ENCODE measurements at regions not wholly inside any gene's neighbourhood (a gene's known extent, or its start where the extent isn't known, plus 50 kb on each side); places are given as distances from the start of the nearest gene placed in this dataset.
"Not testable (repeated sequence)": the region's sequence is repeated elsewhere in the genome, so short reads cannot be mapped to it uniquely, and the experiment has no call there.

DNA sequence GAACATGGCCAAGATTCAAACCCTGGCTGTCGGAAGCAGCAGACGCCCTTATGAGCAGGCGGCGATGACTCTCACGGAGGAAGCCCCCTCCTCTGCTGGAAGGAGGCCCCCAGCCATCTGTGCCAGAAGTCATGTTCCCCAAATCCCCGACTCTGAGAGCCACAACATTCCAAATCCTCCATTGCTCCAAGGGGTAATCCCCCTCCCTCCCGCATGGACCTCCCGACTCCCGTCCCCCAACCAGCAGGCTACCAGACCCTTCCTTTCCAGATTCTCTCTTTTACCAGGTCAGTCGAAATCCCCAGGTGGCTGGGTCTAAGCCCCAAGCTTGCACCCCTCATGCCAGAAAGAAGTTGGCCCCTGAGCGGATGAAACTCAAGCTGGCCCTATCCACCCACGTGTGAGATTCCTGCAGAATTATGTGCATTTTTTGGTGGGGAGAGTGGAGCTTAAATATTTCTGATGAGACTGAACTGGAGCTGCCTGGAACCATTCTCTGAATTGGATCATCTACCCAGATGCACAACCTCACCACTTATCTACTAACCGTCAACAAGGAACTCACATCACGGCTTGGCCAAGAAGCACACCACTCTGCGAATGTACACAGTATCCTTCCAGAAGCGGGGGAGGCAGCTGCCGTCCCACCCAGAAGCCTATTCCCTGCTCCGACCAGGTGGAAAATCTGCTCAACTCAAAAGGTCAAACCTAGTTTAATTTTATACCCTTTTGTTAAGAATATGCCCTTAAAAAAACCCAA, 283.5 kb downstream of the C16orf95 start:
- DNase-seq (ENCODE audit: low read depth), result no peak

DNA sequence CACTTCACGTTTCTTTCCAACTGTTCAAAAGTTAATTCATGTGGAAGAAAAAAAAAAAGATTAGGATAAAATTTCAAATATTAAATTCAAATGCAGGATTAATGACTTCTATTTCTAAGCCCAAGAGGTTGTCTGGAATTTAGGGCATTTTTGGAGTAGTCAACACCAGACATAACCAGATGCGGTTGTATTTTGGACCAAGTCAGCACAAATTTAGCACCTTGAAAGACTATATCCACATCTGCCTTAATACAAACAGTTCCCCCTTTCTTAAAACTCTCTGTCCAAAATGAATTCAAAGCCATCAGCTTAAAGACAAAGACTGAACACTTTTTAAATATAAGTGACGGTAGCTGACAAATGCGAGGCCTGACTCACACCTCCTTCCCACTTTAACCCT, 282.9 kb downstream of the C16orf95 start:
- DNase-seq (ENCODE audit: low read depth), result no peak

DNA sequence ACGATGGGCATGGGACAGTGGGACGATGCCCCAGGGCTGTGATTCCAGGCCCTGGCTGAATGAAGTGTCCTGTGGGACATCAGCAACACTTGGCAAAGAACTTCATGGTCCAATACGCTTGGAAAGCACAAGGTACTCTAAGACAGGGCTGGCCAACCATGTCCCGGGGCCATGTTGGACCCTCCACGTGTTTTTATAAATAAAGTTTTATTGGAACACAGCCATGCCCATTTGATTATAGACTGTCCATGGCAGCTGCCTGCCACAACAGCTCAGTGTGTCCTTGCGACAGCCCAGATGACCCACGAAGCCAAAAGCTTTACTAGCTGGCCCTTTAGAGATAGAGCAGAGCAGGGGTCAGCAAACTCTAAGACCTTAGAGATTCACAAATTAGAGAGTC, 282.1 kb downstream of the C16orf95 start:
- no peak for DNase-seq (ENCODE audit: low read depth)

DNA sequence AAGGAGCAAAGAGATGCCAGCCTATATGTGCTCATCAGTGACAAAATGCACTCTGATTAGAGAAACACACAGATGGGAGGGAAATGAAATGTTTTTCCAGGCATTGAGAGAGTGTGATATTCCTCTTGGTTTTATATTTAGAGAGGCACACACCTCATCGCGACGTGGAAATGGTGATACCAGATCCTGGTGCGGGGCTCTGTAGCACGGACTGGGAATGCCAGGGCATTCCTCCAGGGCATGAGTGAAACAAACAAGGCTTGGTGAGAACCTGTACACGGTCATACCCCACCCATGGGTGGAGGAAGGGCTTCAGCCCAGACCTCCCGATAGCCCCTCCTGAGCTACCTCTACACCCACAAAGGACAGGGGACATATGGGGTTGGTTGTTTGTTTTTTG, 280.2 kb downstream of the C16orf95 start:
- no peak for DNase-seq (ENCODE audit: low read depth)

DNA sequence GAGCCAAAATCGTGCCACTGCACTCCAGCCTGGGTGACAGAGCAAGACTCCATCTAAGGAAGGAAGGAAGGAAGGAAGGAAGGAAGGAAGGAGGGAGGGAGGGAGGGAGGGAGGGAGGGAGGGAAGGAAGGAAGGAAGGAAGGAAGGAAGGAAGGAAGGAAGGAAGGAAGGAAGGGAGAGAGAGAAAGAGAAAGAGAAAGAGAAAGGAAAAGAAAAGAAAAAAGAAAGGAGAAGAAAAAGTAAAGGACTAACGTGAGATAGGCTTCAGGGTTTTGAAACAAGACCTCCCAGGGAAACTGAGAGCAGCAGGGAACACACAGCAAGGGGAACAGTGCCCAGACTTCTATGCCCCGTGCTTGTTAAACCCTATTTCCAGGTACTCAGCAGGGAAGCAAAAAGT, 278.7 kb downstream of the C16orf95 start:
- DNase-seq (ENCODE audit: low read depth), result not testable (repeated sequence)

DNA sequence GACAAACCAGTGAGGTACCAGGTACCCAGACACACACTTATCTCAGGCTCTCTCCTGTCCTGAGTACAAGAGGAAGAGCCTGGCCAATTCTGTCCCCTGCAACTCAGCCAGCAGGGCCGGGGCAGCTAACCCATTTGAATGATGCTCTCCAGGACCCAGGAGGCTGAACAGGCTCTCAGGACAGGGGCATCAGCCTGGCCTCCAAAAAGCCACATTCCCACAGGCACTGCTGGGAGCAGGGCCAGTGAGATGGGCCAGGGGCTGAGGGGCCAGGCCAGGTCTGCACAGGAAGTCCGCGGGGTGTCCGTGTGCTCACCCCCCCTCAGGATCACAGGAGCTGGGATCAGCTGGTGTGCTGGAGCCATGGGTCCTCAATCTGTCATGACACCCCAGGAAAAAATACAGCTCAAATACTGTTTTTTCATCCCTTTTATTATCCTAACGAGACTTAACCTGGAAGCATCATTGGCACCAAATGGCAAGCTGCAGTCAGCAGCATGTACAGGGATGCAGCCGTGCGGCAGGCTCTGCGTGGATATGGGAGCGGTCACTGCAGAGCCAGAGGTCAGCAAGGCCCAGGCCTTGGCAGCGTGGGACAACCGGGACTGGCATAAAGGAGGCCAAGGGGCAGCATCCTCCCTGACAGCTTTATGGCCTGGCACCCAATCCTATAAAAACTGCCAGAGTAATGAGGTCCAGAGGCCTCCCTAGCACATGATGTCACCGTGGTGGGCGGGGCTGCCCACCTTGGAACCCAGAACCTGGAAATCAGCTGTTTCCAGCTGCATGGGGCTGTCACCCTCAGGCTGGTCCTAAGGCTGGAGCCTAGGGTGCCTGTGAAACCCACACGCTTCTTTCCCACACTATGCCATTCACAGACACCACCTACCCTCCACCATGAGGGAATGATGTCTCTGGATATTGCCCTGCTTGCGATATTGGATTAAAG, 276.7 kb downstream of the C16orf95 start:
- no peak for DNase-seq (ENCODE audit: low read depth)

DNA sequence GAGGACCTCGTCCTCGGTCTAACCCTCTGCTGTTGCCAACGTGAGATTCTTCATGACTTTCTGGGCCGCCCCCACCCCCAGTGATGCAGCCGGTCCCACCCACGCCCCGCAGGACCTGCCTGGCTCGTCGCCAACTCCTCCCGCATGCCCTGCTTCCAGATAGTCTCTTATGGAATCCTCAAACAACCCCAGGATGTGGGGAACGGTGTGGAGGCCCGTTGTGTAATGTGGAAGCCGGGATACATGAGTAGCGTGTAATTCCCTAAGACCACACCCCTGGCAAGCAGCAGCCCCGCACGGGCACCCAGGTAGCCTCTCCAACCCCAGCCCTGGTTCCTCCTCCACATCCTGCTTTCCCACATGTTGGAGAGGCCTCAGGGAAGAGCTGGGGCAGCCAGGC, 275.9 kb downstream of the C16orf95 start:
- DNase-seq (ENCODE audit: low read depth), result no peak

DNA sequence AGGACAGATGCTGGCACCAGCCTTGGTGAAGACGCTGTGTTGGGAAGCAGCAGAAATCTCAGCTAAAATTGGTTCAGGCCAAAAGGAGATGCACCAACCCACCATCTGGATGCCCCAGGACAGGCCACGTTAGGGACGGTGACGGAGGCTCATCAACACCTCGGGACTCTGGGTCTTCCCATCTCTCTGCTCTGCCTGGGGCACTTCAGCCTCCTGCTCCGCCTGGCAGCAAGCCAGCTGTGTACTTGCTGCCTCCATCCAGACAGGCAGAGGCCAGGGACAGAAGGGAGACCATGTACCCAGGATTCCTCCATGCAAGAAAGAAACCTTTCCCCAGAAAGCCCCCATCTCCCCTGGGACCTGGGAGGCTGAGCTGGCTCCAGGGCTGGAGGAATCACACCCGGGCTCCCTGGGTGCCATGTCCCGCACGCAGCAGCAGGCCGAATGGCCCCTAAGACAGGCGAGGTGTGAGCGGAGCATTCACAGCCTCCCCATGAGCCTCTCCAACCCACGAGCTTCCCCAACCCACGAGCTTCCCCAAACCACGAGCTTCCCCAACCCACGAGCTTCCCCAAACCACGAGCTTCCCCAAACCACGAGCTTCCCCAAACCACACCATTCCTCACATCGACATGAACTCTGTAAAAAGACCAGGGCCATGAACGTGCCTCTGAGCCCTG, 274.5 kb downstream of the C16orf95 start:
- no peak for DNase-seq (ENCODE audit: low read depth)

DNA sequence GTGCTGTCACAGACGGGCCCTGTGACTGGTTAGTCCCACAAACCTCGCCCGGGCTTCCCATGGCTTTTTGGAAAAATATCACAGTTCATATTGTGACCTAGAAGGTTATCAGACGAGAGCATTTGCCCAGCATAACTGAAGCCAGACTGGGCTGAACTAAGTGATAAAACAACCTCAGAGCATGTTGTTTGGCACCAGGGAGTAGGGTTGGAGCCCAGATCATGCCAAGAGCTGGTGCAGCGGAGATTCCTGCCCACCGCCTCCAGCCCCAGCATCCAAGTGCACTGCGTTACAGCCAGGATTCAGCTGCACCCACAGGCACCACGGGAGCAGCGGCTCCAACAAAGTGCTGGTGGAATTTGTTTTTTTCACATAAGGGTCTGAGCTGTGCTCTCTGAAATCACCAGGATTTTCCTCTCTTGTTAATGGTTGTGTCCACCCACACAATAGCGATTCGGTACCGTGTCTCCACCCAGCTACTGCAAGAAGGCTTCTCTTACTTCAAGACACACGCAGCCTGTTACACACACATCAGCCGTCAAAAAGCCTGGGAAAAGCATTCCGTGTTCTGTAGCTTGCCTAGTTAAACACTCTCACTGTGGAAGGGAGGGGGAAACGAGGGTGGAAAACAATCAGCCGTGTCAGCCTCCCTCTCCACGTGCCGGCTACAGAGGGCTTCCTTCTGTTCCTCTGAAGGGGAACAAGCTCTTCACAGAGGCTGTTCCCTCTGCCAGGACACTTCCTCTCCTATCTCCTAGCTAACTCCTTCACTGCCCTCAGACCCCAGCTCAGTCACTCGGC, 273.8 kb downstream of the C16orf95 start:
- DNase-seq (ENCODE audit: low read depth), result no peak

DNA sequence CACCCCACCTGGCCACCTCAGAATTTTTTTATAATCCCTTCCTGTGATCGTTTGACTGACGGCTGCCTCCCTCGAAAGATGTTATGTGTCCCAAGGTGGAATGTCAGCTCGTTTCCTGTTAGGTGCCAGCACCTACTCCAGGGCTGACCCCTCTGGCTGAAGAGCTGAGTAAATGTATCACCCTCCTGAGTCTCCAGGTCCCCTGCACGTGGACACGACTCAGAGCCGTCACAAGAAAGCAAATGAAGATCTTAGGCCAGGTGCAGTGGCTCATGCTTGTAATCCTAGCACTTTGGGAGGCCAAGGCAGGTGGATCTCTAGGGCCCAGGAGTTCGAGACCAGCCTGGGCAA, 273.2 kb downstream of the C16orf95 start:
- no peak for DNase-seq (ENCODE audit: low read depth)

DNA sequence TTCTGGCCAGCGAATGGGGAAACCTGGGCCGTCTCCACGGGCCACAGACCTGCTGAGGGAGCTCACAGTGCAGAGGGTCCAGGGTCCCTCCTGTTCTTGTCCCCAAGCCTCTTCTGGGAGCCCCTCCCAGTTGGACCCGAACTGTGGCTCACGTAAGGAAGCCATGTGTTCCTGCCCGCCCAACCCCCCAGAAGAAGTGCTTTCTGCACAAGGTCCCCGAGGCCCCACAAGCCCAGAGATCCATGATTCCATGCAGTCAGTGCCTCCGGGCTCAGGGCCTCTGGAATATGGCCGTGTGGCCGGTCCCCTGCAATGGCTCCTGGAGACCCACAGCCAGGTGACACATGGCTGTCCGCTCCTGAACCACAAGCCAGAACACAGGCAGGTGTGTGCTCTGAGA, 272.4 kb downstream of the C16orf95 start:
- DNase-seq (ENCODE audit: low read depth), result no peak

DNA sequence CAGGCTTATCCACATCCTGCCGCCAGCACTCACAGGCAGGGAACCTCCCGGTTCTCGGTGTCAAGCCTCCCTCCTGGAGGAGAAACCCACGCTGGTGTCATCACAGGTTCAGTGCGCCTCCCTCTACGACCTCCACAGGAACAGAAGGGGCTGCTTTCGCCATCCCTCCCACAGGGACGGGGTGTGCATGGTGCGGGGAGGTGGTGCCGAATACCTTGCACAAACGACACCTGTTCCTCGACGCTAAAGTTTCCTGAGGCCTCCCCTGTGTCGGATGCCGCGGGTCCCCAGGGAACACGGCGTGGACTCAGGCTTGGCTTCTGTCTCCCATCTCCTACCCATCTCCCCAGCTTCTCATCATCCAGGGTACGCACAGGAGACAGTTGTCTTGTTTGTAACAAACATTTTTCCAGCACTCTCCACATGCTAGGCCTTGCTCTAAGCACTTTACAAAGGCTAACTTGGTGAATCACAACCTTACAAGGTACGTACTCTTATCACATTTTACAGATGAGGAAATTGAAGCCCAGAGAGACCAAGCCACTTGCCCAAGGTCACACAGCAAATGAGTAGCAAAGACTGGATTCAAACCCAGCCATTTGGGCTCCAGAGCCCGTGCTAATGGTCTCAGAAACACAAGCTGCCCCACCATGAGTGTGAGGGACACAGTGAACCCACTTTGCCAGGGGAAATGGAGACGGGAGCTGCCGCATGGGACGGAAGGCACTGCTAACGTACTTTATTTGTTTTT, 271.6 kb downstream of the C16orf95 start:
- DNase-seq (ENCODE audit: low read depth), result no peak

DNA sequence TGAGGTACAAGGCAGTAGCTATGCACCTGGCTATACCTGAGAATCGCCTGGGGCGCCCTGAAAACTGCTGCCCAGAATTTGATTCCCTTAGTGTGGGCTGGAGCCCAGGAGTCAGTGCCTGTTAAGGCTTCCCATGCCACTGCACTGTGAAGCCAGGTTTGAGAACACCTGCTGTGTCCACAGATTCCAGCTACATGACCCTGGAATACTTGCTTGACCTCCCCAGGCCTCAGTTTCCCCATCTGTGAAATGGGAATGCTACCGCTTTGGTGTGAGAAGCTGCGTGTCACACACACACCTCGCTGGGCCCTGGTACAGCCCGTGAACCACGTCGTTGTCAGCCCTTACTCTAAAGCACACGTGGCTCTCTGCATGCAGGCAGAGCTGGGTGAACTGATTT, 271.0 kb downstream of the C16orf95 start:
- no peak for DNase-seq (ENCODE audit: low read depth)

DNA sequence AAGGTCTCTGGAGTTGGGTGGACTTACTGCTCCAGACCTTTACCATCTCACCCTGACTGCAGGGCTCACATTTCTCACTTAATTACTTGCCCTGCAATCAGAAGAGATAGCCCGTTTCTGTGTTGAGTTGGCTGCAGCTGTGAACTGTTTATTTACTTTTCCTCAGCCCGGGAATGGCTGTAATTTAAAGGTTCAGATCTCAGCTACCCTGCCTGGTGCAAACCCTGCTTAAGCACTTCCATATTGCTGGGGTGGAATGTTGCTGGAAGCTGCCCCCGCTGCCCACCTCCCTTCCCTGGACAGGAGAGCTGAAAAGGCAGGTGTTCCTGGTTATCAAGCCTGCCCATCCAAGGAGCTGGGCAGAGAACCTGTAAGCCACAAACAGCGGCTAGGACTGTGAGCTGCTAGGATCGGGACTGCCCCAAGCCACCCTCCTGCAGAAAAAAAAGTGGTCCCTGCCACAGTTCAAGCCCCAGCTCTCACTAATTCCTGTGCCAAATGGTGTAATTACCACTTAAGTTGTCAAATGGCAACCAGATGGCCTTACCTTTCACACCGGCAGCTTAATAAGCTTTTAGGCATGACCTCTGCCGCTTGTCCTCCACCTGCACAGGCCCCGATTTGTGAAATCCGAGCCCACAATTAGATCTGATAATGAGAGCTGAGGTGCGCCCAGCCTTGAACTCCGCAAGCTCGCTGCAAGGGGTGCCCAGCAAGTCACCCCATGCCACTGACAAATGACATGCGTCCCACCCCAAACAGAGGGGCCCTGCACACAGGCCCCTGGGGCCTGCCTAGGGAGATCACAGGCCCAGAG, 269.8 kb downstream of the C16orf95 start:
- DNase-seq (ENCODE audit: low read depth), result no peak

DNA sequence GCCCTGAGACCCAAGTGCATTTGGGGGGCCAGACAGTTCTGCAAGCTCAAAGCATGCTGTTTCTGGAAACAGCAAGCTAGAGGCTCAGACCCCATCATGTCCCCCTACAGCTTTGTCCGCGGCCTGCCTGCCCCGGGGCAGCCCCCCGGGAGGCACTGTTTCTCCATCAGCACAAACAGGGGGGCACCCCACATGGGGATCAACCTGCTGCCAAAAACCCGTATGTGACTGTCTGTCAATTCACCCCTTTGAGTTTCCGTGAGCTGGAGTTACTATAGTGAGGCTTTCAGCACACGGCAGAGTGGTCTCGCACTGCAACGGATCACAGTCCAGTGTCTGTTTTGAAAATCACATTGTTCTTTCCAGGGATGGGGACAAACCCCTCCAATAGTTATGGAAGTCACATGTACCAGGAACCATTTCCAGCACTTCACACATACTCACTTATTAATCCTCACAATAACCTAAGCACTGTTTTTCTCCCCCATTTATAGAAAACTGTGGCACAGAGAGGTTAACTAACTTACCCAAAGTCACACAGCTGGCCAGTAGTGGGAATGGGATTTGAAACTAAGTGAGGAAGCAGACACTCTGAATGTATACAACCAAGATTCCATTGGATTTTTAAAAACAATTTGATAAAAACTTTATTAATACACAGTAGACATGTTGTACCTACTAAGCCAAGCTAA, 269.0 kb downstream of the C16orf95 start:
- no peak for DNase-seq (ENCODE audit: low read depth)

DNA sequence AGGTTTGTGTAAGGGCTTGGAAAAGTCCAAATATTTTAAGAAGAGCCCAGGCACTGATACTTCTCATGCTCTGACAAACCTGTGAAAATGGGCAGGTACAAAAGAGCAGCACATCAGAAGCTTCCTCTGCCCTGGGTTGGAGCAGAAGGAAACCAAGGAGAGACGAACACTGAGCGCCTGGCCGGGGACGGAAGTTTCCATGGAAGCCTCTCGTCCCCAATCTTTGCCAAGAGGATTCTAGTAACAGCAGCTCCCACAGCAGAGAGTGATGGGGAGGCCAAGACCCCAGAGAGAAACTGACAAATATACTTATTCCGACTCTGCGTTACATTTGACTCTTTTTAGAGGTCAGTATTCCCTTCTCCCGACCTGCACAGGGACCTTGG, 268.5 kb downstream of the C16orf95 start:
- DNase-seq (ENCODE audit: low read depth), result no peak

DNA sequence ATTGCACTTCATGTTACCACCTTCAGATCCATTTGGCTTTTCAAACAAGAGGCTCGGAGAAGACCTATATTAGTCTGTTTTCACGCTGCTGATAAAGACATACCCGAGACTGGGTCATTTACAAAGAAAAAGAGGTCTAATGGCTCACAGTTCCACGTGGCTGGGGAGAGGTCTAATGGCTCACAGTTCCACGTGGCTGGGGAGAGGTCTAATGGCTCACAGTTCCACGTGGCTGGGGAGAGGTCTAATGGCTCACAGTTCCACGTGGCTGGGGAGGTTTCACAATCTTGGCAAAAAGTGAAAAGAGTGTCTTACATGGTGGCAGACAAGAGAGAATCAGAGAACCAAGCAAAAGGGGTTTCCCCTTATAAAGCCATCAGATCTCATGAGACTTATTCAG, 268.0 kb downstream of the C16orf95 start:
- not testable (repeated sequence) for DNase-seq (ENCODE audit: low read depth)

DNA sequence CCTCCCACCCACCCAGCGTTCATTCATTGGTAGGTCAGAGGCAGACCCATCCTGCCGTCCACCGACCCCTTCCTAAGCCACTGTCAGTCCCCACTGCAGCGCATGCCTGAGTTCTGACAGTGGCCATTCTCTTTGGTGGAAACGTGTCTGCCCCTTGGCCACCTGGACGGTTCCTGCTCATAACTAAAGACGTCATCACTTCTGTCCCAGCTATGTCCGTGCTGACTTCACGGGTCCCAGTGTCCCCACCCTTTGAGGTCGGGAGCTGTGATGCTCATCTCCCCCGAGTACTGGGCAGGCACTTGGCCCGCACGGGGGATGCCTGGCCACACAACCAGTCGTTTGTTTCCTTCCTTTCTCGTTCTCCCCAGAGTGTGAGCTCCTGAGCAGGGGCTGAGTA, 267.1 kb downstream of the C16orf95 start:
- DNase-seq (ENCODE audit: low read depth), result no peak

DNA sequence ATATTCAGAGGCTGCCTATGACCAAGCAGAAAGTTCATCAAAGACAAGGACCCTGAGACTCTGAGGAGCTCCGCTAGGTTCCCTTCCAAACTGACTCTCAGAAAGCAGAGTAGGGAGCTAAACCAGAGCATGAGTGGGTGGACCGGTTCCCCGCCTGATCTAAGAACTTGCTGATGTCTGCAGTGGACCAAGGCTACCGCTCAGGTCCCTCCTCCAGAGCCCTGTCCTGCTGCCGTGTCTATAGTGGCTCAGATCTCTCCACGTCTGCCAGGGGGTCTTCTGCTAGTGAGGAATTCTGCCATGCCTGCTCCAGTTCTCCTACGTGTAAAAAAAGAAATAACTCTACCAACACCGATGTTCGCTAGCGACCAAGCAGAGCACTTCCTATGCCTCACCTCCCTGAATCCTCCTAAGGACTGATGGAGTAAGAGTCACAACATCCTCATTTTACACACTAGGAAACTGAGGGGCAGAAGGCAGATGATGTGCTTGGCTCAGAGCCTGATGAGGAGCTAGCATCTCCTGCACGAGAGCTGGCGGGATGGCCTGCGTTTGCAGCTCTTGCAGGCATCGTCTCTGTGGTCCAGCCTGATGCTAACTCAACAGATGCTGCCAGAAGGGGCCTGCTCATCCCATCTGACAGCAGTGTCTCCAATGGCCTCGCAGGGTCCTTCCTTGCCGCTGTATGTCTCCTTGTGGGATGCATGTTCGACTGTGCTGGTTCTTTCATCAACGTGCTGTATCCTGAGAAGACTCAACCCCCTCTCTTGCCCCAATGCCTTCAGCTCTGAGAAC, 265.5 kb downstream of the C16orf95 start:
- DNase-seq (ENCODE audit: low read depth), result no peak
